ENCODE measurements at regions not wholly inside any gene's neighbourhood (a gene's known extent, or its start where the extent isn't known, plus 50 kb on each side); places are given as distances from the start of the nearest gene placed in this dataset.

DNA sequence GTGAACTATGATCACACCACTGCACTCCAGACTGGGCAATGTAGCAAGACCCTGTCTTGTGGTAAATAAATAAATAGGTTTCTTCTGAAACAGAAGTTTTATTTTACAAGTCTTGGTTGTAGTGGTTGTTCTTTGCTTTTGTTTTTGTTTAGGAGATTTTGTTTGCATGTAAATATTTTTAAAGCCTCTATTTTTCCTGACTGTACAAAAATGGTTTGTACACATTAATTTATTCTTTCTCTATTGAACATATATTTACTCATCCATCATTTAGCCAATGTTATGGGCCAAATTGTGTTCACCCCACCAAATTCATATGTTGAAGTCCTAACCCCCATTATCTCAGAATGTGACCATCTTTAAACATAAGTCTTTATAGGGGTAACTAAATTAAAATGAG is 580.1 kb downstream of the EPHA4 start:
- no peaks in the 10 kb centered on the region for H3K27me3 ChIP-seq (ENCODE audit: control insufficient read depth in 2 of 2, insufficient read depth in 2 of 2, low read length in 2 of 2)
- H3K4me1 ChIP-seq (ENCODE audit: control insufficient read depth in 2 of 2, insufficient read depth in 2 of 2, low read length in 2 of 2): no peaks in the 10 kb centered on the region
- no peaks in the 10 kb centered on the region for H3K9me3 ChIP-seq (ENCODE audit: control insufficient read depth in 2 of 2, low read length in 2 of 2)
- no peak overlapping the region for H3K9ac ChIP-seq (ENCODE audit: low read depth in 1 of 2, low read length in 2 of 2)
- no peaks in the 10 kb centered on the region for H3K36me3 ChIP-seq (ENCODE audit: control insufficient read depth in 2 of 2, insufficient read depth in 2 of 2, low read length in 2 of 2)
- H3K4me3 ChIP-seq (ENCODE audit: low read length in 2 of 2): no peak overlapping the region
- no peak overlapping the region for H3K27ac ChIP-seq (ENCODE audit: low read depth in 2 of 2, low read length in 2 of 2)

GRCh38 chr2:220994846-220995245 is 577.3 kb downstream of the EPHA4 start:
- H3K9ac ChIP-seq (ENCODE audit: low read depth in 1 of 2, low read length in 2 of 2): no peak overlapping the region

GRCh38 chr2:220995581-220995980 is 576.5 kb downstream of the EPHA4 start:
- no peaks in the 10 kb centered on the region for H3K36me3 ChIP-seq (ENCODE audit: control insufficient read depth in 2 of 2, insufficient read depth in 2 of 2, low read length in 2 of 2)
- no peaks in the 10 kb centered on the region for H3K4me1 ChIP-seq (ENCODE audit: control insufficient read depth in 2 of 2, insufficient read depth in 2 of 2, low read length in 2 of 2)
- no peaks in the 10 kb centered on the region for H3K9me3 ChIP-seq (ENCODE audit: control insufficient read depth in 2 of 2, low read length in 2 of 2)
- H3K27ac ChIP-seq (ENCODE audit: low read depth in 2 of 2, low read length in 2 of 2): no peak overlapping the region
- no peak overlapping the region for H3K4me3 ChIP-seq (ENCODE audit: low read length in 2 of 2)
- no peak overlapping the region for H3K9ac ChIP-seq (ENCODE audit: low read depth in 1 of 2, low read length in 2 of 2)
- H3K27me3 ChIP-seq (ENCODE audit: control insufficient read depth in 2 of 2, insufficient read depth in 2 of 2, low read length in 2 of 2): no peaks in the 10 kb centered on the region

More at GRCh38 chr2:220994846-220995245, 577.3 kb downstream of the EPHA4 start:
- Histone ChIP-seq H3K36me3 (ENCODE audit: control insufficient read depth in 2 of 2, insufficient read depth in 2 of 2, low read length in 2 of 2) (no peaks in the 10 kb centered on the region), H3K27me3 (ENCODE audit: control insufficient read depth in 2 of 2, insufficient read depth in 2 of 2, low read length in 2 of 2) (no peaks in the 10 kb centered on the region), H3K9me3 (ENCODE audit: control insufficient read depth in 2 of 2, low read length in 2 of 2) (no peaks in the 10 kb centered on the region), H3K4me1 (ENCODE audit: control insufficient read depth in 2 of 2, insufficient read depth in 2 of 2, low read length in 2 of 2) (no peaks in the 10 kb centered on the region), H3K4me3 (ENCODE audit: low read length in 2 of 2) (no peak overlapping the region), H3K27ac (ENCODE audit: low read depth in 2 of 2, low read length in 2 of 2) (no peak overlapping the region)

DNA sequence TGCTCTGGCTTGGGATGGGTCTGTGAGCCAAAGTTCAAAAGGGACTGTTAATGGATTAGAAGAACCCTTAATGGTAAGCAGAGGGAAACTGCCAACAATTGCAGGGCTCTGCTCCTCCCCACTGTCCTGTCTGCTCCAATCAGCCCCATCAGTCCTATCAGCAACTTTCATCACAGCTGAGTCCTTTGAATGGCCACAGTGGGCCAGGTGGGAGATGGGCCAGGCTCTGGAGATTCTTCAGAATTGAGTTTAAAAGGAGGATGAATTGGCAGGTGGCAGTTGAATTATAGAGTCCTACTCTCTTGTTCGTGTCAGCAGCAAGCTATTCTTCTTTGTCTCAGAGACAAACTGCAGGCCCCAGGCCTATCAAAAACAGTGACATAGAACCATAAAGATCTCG is 573.9 kb downstream of the EPHA4 start:
- Histone ChIP-seq H3K36me3 (ENCODE audit: control insufficient read depth in 2 of 2, insufficient read depth in 2 of 2, low read length in 2 of 2) (no peaks in the 10 kb centered on the region), H3K27me3 (ENCODE audit: control insufficient read depth in 2 of 2, insufficient read depth in 2 of 2, low read length in 2 of 2) (no peaks in the 10 kb centered on the region), H3K9me3 (ENCODE audit: control insufficient read depth in 2 of 2, low read length in 2 of 2) (no peaks in the 10 kb centered on the region), H3K9ac (ENCODE audit: low read depth in 1 of 2, low read length in 2 of 2) (no peak overlapping the region), H3K4me3 (ENCODE audit: low read length in 2 of 2) (no peak overlapping the region), H3K4me1 (ENCODE audit: control insufficient read depth in 2 of 2, insufficient read depth in 2 of 2, low read length in 2 of 2) (no peaks in the 10 kb centered on the region), H3K27ac (ENCODE audit: low read depth in 2 of 2, low read length in 2 of 2) (no peak overlapping the region)

GRCh38 chr2:220999356-220999755 is 572.7 kb downstream of the EPHA4 start:
- Histone ChIP-seq H3K27ac (ENCODE audit: low read depth in 2 of 2, low read length in 2 of 2) (no peak overlapping the region), H3K9me3 (ENCODE audit: control insufficient read depth in 2 of 2, low read length in 2 of 2) (no peaks in the 10 kb centered on the region), H3K36me3 (ENCODE audit: control insufficient read depth in 2 of 2, insufficient read depth in 2 of 2, low read length in 2 of 2) (no peaks in the 10 kb centered on the region), H3K9ac (ENCODE audit: low read depth in 1 of 2, low read length in 2 of 2) (no peak overlapping the region), H3K27me3 (ENCODE audit: control insufficient read depth in 2 of 2, insufficient read depth in 2 of 2, low read length in 2 of 2) (no peaks in the 10 kb centered on the region), H3K4me1 (ENCODE audit: control insufficient read depth in 2 of 2, insufficient read depth in 2 of 2, low read length in 2 of 2) (no peaks in the 10 kb centered on the region), H3K4me3 (ENCODE audit: low read length in 2 of 2) (no peak overlapping the region)

- Histone ChIP-seq H3K4me1 (ENCODE audit: control insufficient read depth in 2 of 2, insufficient read depth in 2 of 2, low read length in 2 of 2) (no peaks in the 10 kb centered on the region), H3K27ac (ENCODE audit: low read depth in 2 of 2, low read length in 2 of 2) (no peak overlapping the region), H3K9me3 (ENCODE audit: control insufficient read depth in 2 of 2, low read length in 2 of 2) (no peaks in the 10 kb centered on the region), H3K36me3 (ENCODE audit: control insufficient read depth in 2 of 2, insufficient read depth in 2 of 2, low read length in 2 of 2) (no peaks in the 10 kb centered on the region), H3K9ac (ENCODE audit: low read depth in 1 of 2, low read length in 2 of 2) (no peak overlapping the region), H3K27me3 (ENCODE audit: control insufficient read depth in 2 of 2, insufficient read depth in 2 of 2, low read length in 2 of 2) (no peaks in the 10 kb centered on the region), H3K4me3 (ENCODE audit: low read length in 2 of 2) (no peak overlapping the region)
Measured at GRCh38 chr2:221001381-221001801, 570.7 kb downstream of the EPHA4 start.

DNA sequence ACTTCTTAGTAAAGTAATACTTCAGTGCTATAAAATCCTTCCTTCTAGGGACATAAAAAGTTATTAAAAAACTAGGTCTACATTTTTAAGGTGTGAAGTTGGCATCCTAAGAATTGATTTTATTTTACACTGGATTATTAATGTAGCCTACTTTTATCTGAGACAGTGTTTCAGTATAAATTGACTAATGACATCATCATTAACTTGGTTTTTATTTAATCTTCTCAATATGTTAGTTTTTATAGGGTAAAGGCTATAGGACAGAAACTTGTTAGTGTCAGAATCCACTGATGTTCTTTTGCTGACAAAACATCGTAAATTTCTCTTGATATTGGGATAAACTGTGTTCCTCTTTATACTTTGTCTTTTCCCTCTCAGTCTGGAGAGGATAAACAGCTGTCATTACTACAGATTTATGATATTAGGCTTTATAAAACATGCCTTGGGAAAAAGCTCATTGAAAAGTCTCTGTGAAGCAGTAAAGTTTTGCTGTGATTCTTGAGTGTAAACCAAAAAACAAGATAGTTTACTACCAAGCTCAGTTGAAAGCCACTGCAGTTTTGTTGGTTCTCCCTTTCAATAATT is 569.9 kb downstream of the EPHA4 start:
- no peaks in the 10 kb centered on the region for H3K9me3 ChIP-seq (ENCODE audit: control insufficient read depth in 2 of 2, low read length in 2 of 2)
- H3K27ac ChIP-seq (ENCODE audit: low read depth in 2 of 2, low read length in 2 of 2): no peak overlapping the region
- no peak overlapping the region for H3K4me3 ChIP-seq (ENCODE audit: low read length in 2 of 2)
- no peaks in the 10 kb centered on the region for H3K27me3 ChIP-seq (ENCODE audit: control insufficient read depth in 2 of 2, insufficient read depth in 2 of 2, low read length in 2 of 2)
- H3K4me1 ChIP-seq (ENCODE audit: control insufficient read depth in 2 of 2, insufficient read depth in 2 of 2, low read length in 2 of 2): no peaks in the 10 kb centered on the region
- no peaks in the 10 kb centered on the region for H3K36me3 ChIP-seq (ENCODE audit: control insufficient read depth in 2 of 2, insufficient read depth in 2 of 2, low read length in 2 of 2)
- no peak overlapping the region for H3K9ac ChIP-seq (ENCODE audit: low read depth in 1 of 2, low read length in 2 of 2)

- Histone ChIP-seq H3K27ac (ENCODE audit: low read depth in 2 of 2, low read length in 2 of 2) (no peak overlapping the region), H3K27me3 (ENCODE audit: control insufficient read depth in 2 of 2, insufficient read depth in 2 of 2, low read length in 2 of 2) (no peaks in the 10 kb centered on the region), H3K4me3 (ENCODE audit: low read length in 2 of 2) (no peak overlapping the region), H3K9ac (ENCODE audit: low read depth in 1 of 2, low read length in 2 of 2) (no peak overlapping the region), H3K36me3 (ENCODE audit: control insufficient read depth in 2 of 2, insufficient read depth in 2 of 2, low read length in 2 of 2) (no peaks in the 10 kb centered on the region), H3K4me1 (ENCODE audit: control insufficient read depth in 2 of 2, insufficient read depth in 2 of 2, low read length in 2 of 2) (no peaks in the 10 kb centered on the region), H3K9me3 (ENCODE audit: control insufficient read depth in 2 of 2, low read length in 2 of 2) (no peaks in the 10 kb centered on the region)
Measured at GRCh38 chr2:221005338-221005737, 566.8 kb downstream of the EPHA4 start.

DNA sequence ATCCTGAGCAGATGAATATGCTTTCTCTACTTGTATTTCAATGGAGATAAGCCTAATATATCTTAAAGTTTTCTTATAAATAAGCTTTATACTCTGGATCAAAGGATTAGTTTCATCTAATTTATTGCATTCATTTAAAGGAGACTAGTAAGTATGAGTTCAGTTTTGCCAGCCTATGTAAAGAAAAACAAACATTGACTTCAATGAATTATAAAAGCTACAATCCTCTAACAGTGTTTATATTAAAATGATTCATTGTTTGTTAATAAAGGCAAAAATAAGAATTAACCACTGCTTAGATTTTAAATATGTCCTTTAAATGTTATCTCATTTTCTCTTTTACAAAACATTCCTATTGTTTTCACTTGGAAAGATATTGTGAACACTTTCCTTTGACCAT is 566.0 kb downstream of the EPHA4 start:
- H3K9ac ChIP-seq (ENCODE audit: low read depth in 1 of 2, low read length in 2 of 2): no peak overlapping the region
- no peak overlapping the region for H3K27ac ChIP-seq (ENCODE audit: low read depth in 2 of 2, low read length in 2 of 2)
- no peaks in the 10 kb centered on the region for H3K4me1 ChIP-seq (ENCODE audit: control insufficient read depth in 2 of 2, insufficient read depth in 2 of 2, low read length in 2 of 2)
- no peaks in the 10 kb centered on the region for H3K27me3 ChIP-seq (ENCODE audit: control insufficient read depth in 2 of 2, insufficient read depth in 2 of 2, low read length in 2 of 2)
- no peak overlapping the region for H3K4me3 ChIP-seq (ENCODE audit: low read length in 2 of 2)
- no peaks in the 10 kb centered on the region for H3K9me3 ChIP-seq (ENCODE audit: control insufficient read depth in 2 of 2, low read length in 2 of 2)
- no peaks in the 10 kb centered on the region for H3K36me3 ChIP-seq (ENCODE audit: control insufficient read depth in 2 of 2, insufficient read depth in 2 of 2, low read length in 2 of 2)

- H3K27ac ChIP-seq (ENCODE audit: low read depth in 2 of 2, low read length in 2 of 2): no peak overlapping the region
- H3K27me3 ChIP-seq (ENCODE audit: control insufficient read depth in 2 of 2, insufficient read depth in 2 of 2, low read length in 2 of 2): no peaks in the 10 kb centered on the region
- no peak overlapping the region for H3K4me3 ChIP-seq (ENCODE audit: low read length in 2 of 2)
- H3K9ac ChIP-seq (ENCODE audit: low read depth in 1 of 2, low read length in 2 of 2): no peak overlapping the region
- H3K36me3 ChIP-seq (ENCODE audit: control insufficient read depth in 2 of 2, insufficient read depth in 2 of 2, low read length in 2 of 2): no peaks in the 10 kb centered on the region
- no peaks in the 10 kb centered on the region for H3K9me3 ChIP-seq (ENCODE audit: control insufficient read depth in 2 of 2, low read length in 2 of 2)
- no peaks in the 10 kb centered on the region for H3K4me1 ChIP-seq (ENCODE audit: control insufficient read depth in 2 of 2, insufficient read depth in 2 of 2, low read length in 2 of 2)
Measured at GRCh38 chr2:221016551-221016950, 555.6 kb downstream of the EPHA4 start.

- no peak overlapping the region for H3K4me3 ChIP-seq (ENCODE audit: low read length in 2 of 2)
- H3K27me3 ChIP-seq (ENCODE audit: control insufficient read depth in 2 of 2, insufficient read depth in 2 of 2, low read length in 2 of 2): no peaks in the 10 kb centered on the region
- H3K4me1 ChIP-seq (ENCODE audit: control insufficient read depth in 2 of 2, insufficient read depth in 2 of 2, low read length in 2 of 2): no peaks in the 10 kb centered on the region
- H3K9ac ChIP-seq (ENCODE audit: low read depth in 1 of 2, low read length in 2 of 2): no peak overlapping the region
- H3K9me3 ChIP-seq (ENCODE audit: control insufficient read depth in 2 of 2, low read length in 2 of 2): no peaks in the 10 kb centered on the region
- no peaks in the 10 kb centered on the region for H3K36me3 ChIP-seq (ENCODE audit: control insufficient read depth in 2 of 2, insufficient read depth in 2 of 2, low read length in 2 of 2)
- no peak overlapping the region for H3K27ac ChIP-seq (ENCODE audit: low read depth in 2 of 2, low read length in 2 of 2)
Measured at GRCh38 chr2:221018262-221018661, 553.8 kb downstream of the EPHA4 start.

Measured in mucosa of rectum (tissue), 2 donors.